Neural progenitor cell (in vitro differentiated cells): ENCODE measurements at regions not wholly inside any gene's neighbourhood (a gene's known extent, or its start where the extent isn't known, plus 50 kb on each side); places are given as distances from the start of the nearest gene placed in this dataset.

Source experiments
- CTCF ChIP-seq: fragments of 200-600 bp; sonication (generic); IDR thresholded peaks from 2 replicates; pipeline ENCODE4 v1.5.1; 2017; ENCODE audit warnings: antibody characterized with exemption, mild to moderate bottlenecking
- EZH2phosphoT487 ChIP-seq: fragments of 200-600 bp; sonication (generic); IDR thresholded peaks from 2 replicates; pipeline ENCODE4 v1.6.1; 2017; ENCODE audit warnings: antibody characterized with exemption

GRCh38 chr6:168157272-168158212 lies 78.5 kb upstream of the FRMD1 start:
- TF ChIP-seq CTCF (no peak), EZH2phosphoT487 (no peak)
